ENCODE measurements at regions not wholly inside any gene's neighbourhood (a gene's known extent, or its start where the extent isn't known, plus 50 kb on each side); places are given as distances from the start of the nearest gene placed in this dataset.

DNA sequence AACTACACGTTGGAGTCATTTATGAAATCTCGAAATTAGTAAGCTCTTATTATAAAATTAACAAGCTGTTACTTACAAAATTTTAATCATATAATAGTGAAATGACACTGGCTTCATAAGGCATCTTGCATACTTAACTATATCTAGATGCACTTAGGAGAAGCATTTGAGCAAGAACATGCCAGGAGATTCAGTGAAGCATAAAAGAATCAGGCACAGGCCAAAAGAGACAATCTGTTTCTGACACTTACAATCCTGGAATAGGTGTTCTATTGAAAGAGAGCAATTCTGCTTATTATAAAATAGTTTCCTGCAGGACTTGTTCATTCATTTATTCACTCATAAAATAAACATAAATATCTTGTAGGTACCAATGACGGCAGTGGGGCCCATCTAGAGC, 1152.2 kb upstream of the CDH6 start:
- CTCF ChIA-PET (ENCODE audit: unreplicated experiment), result no interaction called here
- DNase-seq (ENCODE audit: low spot score), result no peak
- no peaks in the 10 kb centered on the region for H3K79me2 ChIP-seq (ENCODE audit: insufficient read depth, low read depth, low read length)
- H3K4me3 ChIP-seq (ENCODE audit: low read depth, low read length, poor library complexity, severe bottlenecking), result no peak overlapping the region
- TF ChIP-seq, protein P1, sequence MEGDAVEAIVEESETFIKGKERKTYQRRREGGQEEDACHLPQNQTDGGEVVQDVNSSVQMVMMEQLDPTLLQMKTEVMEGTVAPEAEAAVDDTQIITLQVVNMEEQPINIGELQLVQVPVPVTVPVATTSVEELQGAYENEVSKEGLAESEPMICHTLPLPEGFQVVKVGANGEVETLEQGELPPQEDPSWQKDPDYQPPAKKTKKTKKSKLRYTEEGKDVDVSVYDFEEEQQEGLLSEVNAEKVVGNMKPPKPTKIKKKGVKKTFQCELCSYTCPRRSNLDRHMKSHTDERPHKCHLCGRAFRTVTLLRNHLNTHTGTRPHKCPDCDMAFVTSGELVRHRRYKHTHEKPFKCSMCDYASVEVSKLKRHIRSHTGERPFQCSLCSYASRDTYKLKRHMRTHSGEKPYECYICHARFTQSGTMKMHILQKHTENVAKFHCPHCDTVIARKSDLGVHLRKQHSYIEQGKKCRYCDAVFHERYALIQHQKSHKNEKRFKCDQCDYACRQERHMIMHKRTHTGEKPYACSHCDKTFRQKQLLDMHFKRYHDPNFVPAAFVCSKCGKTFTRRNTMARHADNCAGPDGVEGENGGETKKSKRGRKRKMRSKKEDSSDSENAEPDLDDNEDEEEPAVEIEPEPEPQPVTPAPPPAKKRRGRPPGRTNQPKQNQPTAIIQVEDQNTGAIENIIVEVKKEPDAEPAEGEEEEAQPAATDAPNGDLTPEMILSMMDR (conservative IDR thresholded peaks at IDR 0.05; ENCODE audit: low read length), result no peak
- no peak for TF ChIP-seq EZH2phosphoT487 (IDR thresholded peaks at IDR 0.05; ENCODE audit: borderline replicate concordance, low read depth, low read length)
- H3K36me3 ChIP-seq (ENCODE audit: insufficient read depth, low read length), result no peaks in the 10 kb centered on the region
- H3K4me1 ChIP-seq (ENCODE audit: insufficient read depth, low read length, poor library complexity, severe bottlenecking), result no peaks in the 10 kb centered on the region
- no peak overlapping the region for H2AFZ ChIP-seq (ENCODE audit: low read length)
- no peaks in the 10 kb centered on the region for H4K20me1 ChIP-seq (ENCODE audit: insufficient read depth, low read length)
- no peaks in the 10 kb centered on the region for H3K9me3 ChIP-seq (ENCODE audit: low read length)
- no peak overlapping the region for H3K4me2 ChIP-seq (ENCODE audit: low read length)
- H3K27ac ChIP-seq (ENCODE audit: low read depth, low read length, poor library complexity, severe bottlenecking), result no peak overlapping the region
- intact Hi-C loops (cut with micrococcal nuclease; ENCODE audit: unreplicated experiment), result loop anchor here (10.0 kb wide), 1 partner anchor 1194 kb away; no protein-coding TSS in a partner anchor
- POLR2A ChIA-PET, result interaction anchor here (0.7 kb wide), 1 partner anchor 124 kb away, joined by 3 read pairs; no protein-coding TSS in a partner anchor
- BruUV-seq (replicated peaks), result no TSS peak
- H3K9me2 ChIP-seq (ENCODE audit: insufficient read depth, low read length), result no peaks in the 10 kb centered on the region

DNA sequence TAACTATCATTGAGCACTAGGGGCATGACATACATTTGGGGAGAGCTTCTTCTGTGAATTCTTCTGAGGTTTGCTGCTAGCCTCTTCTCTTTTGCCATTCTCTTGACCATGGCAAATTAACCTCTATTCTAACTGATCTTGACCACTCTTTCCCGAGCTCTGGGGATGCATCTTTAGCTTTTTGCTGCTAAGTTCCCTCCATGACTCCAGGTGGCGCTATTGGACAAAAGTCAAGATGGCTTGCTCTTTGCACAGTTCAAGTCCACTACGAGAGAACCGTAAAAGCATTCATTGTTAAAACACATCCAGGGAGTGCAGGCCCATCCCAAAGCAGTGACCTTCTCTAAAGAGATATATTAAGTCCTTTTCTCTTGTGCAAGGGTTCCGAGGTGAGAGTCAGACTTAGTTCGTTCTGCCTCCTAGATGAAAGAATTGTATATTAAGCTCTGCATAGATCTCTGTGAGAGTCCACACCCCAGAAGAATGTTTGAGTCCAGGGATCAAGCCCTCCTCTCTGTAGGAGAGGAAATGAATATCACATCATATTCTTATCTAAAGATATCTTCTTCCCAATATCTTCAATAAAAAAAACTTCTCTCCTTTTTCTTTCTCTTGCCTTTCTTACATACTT, 1152.9 kb upstream of the CDH6 start:
- TF ChIP-seq EZH2phosphoT487 (IDR thresholded peaks at IDR 0.05; ENCODE audit: borderline replicate concordance, low read depth, low read length), result no peak
- TF ChIP-seq, protein P1 (conservative IDR thresholded peaks at IDR 0.05; ENCODE audit: low read length), result peak; percentile 84
- ChIA-PET CTCF (ENCODE audit: unreplicated experiment) (no interaction called here), POLR2A (interaction anchor here (0.7 kb wide), 1 partner anchor 125 kb away, joined by 3 read pairs; no protein-coding TSS in a partner anchor)
- H2AFZ ChIP-seq (ENCODE audit: low read length), result no peak overlapping the region
- intact Hi-C loops (cut with micrococcal nuclease; ENCODE audit: unreplicated experiment), result loop anchor here (1.0 to 10.0 kb wide), 2 partner anchors 1148 to 1194 kb away; no protein-coding TSS in a partner anchor
- H3K9me3 ChIP-seq (ENCODE audit: low read length), result no peaks in the 10 kb centered on the region
- H3K79me2 ChIP-seq (ENCODE audit: insufficient read depth, low read depth, low read length), result no peaks in the 10 kb centered on the region
- no peak overlapping the region for H3K27ac ChIP-seq (ENCODE audit: low read depth, low read length, poor library complexity, severe bottlenecking)
- H3K4me2 ChIP-seq (ENCODE audit: low read length), result no peak overlapping the region
- H3K36me3 ChIP-seq (ENCODE audit: insufficient read depth, low read length), result no peaks in the 10 kb centered on the region
- no peaks in the 10 kb centered on the region for H3K9me2 ChIP-seq (ENCODE audit: insufficient read depth, low read length)
- no peaks in the 10 kb centered on the region for H3K4me1 ChIP-seq (ENCODE audit: insufficient read depth, low read length, poor library complexity, severe bottlenecking)
- H4K20me1 ChIP-seq (ENCODE audit: insufficient read depth, low read length), result no peaks in the 10 kb centered on the region
- DNase-seq (ENCODE audit: low spot score), result peak; percentile 57
- no TSS peak for BruUV-seq (replicated peaks)
- no peak overlapping the region for H3K4me3 ChIP-seq (ENCODE audit: low read depth, low read length, poor library complexity, severe bottlenecking)

DNA sequence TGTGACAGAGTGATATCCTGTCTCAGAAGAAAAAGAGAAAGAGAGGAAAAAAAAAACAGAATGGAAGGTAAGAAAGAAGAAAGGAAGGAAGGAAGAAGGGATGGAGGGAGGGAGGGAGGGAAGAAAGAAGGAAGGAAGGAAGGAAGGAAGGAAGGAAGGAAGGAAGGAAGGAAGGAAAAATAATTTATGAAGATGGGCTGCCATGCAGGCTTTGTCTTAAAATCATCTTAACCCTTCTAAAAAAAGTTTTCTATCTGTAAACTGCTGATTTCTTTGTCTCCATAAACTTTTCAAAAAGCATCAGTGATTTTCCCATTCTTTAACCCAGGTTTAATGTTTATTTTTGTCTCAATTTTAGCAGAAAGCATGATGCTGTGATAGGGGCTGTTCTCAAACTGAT, 1154.1 kb upstream of the CDH6 start:
- Histone ChIP-seq H3K79me2 (ENCODE audit: insufficient read depth, low read depth, low read length) (no peaks in the 10 kb centered on the region), H4K20me1 (ENCODE audit: insufficient read depth, low read length) (no peaks in the 10 kb centered on the region), H2AFZ (ENCODE audit: low read length) (no peak overlapping the region), H3K9me2 (ENCODE audit: insufficient read depth, low read length) (no peaks in the 10 kb centered on the region), H3K4me1 (ENCODE audit: insufficient read depth, low read length, poor library complexity, severe bottlenecking) (no peaks in the 10 kb centered on the region), H3K4me2 (ENCODE audit: low read length) (no peak overlapping the region), H3K4me3 (ENCODE audit: low read depth, low read length, poor library complexity, severe bottlenecking) (no peak overlapping the region), H3K36me3 (ENCODE audit: insufficient read depth, low read length) (no peaks in the 10 kb centered on the region), H3K27ac (ENCODE audit: low read depth, low read length, poor library complexity, severe bottlenecking) (no peak overlapping the region), H3K9me3 (ENCODE audit: low read length) (no peaks in the 10 kb centered on the region)
- no peak for DNase-seq (ENCODE audit: low spot score)
- ChIA-PET CTCF (ENCODE audit: unreplicated experiment) (no interaction called here), POLR2A (interaction anchor here (0.6 kb wide), 1 partner anchor 1269 kb away, joined by 12 read pairs; no protein-coding TSS in a partner anchor)
- intact Hi-C loops (cut with micrococcal nuclease; ENCODE audit: unreplicated experiment), result no loop called here
- no peak for TF ChIP-seq EZH2phosphoT487 (IDR thresholded peaks at IDR 0.05; ENCODE audit: borderline replicate concordance, low read depth, low read length)
- TF ChIP-seq, protein P1 (conservative IDR thresholded peaks at IDR 0.05; ENCODE audit: low read length), result no peak
- no TSS peak for BruUV-seq (replicated peaks)

Measured in OCI-LY7 (cell line).